HG02970 (cell line): ENCODE measurements at regions not wholly inside any gene's neighbourhood (a gene's known extent, or its start where the extent isn't known, plus 50 kb on each side); places are given as distances from the start of the nearest gene placed in this dataset.

Source experiments
- ATAC-seq: cut with Tn5 transposase; IDR thresholded peaks from one replicate; pipeline ENCODE4 v1.9.1; 2021; ENCODE audit warnings: mild to moderate bottlenecking, moderate library complexity, moderate number of reproducible peaks; ENCODE audit not compliant: unreplicated experiment, low FRiP score

DNA sequence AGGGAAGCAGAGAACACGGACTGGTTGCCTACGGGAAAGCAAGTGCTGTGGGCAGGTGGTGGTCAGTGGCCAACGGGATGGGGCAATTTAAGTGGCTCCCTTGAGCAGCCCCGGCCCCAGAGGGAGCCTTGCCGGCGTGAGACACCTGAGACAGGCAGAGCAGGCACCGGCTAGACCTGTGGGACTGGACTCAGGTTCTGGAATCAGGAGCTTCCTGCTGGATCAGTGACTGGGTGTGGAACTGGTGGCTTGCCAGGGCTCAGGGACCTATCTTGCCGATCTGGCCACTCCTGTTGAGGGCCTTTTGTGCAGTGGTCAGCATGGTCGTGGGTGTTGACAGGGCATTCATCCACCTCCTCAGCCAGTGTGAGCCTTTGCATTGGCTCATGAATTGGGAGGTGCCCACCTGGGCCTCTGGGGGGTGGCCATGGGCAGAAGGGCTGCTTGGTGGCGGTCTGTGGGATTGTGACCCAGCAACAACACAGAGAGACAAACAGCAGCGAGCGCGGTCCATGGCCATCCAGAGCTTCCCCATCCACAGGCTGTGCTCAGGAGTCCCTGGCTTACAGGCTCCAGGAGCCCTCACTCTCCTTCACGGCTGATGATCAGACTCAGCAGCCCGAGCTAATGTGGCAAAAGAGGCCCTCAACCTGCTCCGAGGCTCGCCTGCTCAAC lies 85.4 kb upstream of the ZNF516 start:
- no peak for ATAC-seq

DNA sequence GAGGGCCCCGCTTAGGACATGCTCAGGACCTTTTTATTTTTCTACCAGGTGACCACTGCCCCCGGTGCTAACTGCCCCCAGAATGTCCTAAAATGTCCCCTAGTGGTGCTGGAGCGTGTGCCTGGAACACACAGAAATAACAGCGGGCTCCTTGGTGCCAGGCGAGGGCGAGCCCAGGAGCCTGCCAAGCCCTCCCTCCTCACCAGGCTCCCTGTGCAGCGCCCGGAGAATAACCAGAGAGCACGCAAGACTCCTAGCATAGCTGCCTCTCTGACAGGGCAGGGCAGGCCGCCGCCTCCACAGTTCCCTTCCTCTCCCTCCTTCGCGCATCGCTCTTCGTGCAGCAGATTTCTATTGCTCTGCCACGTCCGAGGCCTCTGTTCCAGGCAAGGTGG lies 84.3 kb upstream of the ZNF516 start:
- no peak for ATAC-seq

DNA sequence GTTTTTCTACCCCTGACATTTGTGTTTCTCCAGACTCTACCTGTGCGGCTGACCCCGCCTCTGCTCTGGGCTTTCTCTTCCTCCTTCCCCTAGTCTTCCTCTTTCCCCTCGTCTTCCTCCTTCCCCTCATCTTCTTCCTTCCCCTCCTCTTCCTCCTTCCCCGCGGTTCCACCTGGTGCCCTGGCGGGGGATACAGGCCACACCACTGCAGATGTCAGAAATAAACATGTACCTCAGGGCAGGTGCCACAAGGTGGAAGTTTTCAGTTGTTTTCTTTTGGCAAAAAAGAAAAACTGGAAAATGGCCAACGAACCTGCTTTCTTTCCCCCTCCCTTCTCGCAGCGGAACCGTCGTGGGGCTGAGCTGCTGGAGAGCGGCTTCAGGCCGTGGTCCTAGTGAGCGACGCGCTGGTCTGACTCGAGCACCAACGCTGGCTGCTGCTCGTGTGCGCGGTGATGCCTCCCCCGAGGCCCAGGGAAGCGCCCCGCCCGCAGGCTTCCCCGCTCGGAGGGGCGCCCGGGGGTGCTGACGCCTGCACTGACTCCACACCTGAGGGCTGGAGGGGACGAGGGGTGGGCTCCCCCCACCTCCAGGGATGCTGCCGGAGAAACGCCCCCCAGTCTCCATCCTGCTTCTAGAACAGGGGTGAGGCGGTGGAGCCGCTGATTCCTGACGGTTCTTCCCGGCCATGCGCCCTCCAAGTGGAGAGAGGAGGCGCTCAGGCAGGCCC lies 83.7 kb upstream of the ZNF516 start:
- ATAC-seq = no peak

DNA sequence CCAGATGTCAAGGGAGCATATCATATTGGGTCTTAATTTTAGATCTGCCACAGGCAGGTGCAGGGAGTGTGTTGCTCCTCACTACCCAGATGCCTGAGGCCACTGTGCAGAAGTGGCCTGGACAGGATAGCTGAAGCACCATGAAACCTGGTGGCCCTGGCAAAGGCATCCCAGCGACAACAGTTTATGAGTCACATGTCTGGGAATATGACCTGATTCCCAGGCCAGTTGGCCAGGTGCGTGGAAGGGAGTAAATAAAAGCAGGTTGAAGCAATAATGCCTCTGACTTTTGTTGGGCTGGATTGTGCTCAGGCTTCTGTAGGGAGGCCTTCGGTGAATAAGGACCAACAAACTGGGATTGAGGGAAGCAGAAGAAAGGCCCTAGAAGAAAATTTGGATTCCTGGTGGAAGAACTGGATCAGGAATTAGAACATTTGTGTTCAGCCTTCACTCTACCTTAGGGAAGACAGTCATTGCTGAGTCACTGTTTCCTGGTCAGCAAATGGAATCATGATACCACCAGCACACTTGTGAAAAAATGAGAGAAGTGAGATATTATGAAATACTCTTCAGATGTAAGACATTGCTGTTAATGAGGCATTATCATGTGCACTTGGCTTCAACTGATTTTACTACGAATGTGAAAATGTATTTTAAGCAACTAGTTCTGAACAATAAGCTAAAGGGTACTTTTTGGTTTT lies 78.4 kb upstream of the ZNF516 start:
- ATAC-seq = no peak

DNA sequence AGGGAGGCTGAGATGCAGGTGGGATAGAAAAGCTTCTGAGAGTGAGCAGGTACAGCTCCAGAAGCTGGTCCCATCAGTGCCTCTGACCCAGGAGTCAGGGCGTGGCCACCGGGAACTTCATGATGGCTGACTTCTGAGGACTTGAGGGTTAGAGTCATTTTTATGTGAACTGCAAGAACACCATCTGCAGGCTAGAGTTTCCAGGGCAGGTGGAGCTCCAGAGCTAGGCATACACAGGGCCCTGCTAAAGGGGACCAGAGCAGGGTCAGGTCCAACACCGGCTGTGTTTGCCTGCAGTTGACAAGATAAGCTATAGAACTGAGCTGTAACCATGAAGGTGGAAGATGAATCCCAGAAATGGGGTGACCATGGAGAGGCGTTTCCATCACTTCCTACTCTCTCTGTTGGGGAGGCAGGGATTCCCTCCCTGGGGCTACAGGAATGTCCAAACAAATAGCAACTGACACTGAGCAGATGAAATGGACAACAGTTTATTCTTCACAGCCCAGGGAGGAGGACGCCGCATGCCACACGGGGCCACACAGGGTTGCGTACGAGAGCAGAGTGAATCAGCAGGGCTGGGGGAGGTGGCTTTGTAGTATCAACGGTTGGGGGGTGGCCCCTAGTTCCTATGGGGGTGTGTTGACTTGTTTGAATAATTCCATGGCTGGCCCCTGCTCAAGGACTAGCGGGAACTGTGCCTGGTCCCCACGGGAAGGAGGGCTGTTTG lies 77.6 kb upstream of the ZNF516 start:
- no peak for ATAC-seq

DNA sequence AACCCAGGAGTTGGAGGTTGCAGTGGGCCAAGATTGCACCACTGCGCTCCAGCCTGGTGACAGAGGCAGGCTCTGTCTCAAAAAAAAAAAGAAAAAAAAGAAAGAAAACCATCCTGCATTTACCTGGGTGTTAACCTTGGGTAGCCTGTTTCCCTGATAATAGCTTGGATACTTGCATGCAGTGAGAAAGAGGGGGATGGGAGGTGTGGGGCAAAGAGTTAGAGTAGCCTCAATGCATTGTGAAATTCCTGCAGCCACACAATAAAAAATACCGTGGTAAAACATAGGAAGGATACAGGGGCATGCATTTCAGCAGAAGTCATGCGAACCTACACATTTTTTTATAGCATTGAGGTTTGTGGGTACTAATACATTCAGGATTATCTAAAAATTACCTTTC lies 76.6 kb upstream of the ZNF516 start:
- no peak for ATAC-seq

DNA sequence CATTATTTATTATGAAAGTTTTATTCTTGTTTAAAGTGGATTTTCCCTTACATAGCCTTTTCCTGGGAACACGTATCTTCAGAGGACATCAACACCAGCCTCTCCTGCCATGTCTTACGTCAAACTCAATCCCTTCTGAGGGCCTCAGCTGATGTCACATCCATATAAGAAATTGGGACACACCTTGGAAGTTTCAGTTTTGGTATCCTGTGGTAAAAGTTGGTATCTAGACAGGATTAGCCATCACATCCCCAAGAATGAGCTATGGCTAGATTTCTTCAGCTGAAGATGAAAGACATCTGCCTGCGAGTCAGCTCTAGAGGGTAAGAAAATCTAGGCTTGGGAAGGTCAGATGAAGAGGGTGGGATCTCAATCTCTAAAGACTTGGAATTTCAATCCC lies 75.8 kb upstream of the ZNF516 start:
- no peak for ATAC-seq

DNA sequence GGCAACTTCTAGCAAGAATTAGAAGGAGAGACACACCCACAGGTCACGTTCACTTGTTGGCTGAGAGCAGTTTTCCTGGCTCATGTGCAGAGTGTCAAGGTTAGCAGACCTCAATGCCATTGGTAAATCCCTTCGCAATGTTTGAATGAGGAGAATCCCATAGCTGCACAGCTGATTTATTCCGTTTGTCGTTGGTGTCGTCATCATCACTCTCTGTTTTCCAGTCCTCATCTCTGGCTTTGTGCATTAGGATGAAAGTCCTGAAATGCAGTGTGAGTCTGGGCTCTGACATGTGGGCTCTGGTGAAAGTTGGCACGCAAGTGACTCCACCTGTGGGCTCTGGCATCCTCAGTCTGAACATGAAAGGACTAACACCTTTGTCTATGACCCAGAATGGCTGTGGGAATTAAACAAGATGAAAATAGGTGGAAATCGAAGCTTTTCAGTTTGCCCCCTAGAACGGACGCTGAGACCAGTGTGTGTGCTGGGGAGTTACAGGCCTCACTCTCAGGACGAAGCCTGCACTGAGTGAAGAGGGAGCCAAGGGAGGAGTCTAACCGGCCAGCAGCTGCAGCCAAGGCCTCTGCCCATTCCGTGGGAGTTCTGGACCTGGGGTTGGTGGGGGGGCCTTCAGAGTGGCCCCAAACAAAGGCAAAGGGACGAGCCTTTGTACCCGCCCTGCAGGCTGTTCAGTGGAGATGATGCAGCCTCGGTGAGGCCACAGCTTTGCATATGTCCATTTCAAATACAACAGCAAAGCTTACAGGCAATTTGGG lies 74.8 kb upstream of the ZNF516 start:
- ATAC-seq = no peak

DNA sequence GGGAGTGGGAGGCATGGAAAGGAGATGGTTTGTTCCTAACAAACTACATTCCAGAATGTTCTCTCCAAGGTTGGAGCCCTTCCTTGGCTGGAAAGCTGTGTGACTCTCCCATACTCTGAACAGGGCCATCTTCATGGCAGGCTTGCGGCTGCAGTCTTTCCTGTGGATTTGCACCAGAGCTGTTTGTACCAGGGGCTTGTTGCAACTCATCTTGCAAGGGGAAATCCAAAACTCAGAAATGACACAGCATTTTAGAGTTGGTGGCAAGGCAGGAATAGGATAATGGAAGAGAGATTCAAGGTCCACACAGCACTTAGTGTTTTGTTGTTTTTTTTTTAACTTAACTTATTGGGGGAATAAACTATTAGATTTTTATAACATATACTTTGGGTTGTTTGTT lies 73.7 kb upstream of the ZNF516 start:
- ATAC-seq = no peak

DNA sequence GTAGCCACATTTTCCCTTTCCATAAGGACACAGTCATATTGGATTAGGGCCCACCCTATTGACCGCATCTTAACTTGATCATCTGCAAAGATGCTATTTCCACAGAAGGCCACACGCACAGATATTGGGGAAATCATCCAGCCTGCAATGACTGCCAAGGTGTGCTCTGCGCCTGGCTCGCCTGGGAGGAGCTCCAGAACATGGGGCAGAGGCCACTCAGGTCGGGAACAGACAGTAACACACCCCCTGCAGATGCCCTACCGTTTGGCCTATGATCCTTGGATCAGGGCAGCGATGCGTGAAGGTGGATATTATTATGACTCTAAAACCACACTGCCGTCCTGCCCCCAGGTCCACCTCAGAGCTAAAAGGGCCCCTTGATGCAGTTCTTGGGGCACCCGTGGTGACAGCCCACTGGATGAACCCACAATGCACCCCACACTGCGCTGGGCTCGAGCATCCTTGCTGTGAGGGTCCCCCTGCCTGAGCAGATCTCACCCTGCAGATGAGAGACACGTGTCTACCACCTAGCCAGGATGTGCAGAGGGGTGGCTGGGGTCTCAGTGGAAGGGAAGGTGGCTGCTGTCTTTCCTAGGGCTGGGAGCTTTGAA lies 72.9 kb upstream of the ZNF516 start:
- no peak for ATAC-seq

DNA sequence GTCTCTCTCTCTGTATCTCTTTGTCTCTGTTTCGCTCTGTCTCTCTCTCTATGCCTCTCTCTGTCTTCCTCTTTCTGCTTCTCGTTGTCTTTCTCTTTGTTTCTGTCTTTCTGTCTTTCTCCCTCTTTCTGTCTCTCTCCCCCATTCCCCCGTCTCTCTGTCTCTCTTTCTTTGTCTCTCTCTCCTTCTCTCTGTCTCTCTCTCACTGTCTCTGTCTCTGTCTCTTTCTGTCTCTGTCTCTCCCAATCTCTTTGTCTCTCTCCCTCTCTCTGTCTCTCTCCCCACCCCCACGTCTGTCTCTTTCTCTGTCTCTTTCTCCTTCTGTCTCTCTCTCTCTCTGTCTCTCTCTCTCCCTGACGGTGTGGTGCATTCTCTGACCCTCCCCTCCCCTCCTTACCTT lies 71.9 kb upstream of the ZNF516 start:
- no peak for ATAC-seq

DNA sequence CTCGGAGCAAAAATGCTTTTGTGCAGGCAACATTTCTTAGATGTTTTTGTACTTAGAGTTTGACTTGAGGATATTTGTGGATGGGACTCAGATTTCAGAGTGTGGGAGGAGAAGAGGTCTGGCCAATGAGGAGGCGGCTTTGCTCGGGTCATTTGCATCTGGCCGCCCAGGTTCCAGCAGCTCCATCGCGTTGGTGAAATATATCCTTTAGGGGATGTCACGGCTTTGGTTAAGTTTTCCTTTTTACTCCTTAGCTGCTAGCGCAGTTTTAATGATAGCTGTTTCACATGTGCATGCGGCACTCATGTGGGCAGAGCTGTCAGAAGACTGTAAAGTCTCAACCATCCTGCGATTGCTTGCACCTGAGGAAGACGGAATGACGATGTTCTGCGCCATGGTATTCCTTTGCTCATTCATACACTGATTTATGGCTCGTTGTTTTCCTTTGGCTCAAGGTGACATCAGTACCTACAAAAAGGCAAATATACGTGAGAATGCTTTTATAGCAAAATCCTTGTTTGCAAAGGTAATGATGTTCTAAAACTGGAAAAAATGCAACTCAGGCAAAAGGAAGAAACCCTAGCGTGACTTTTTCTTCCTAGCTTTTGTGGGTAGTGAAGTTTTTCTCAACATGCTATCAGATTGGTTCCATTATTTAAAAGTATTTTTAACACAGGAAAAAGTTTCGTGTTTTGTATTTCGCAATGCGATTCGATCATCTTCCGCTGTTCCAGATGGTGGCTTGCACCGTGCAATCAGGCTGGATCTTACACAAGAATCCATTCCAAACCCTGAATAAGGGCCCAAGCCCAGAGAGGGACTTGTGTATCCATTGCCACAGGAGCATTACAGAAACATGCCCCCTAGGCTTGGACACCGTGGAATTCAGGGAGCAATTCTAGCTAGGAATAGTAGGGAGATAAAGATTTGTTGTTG lies 70.5 kb upstream of the ZNF516 start:
- no peak for ATAC-seq

DNA sequence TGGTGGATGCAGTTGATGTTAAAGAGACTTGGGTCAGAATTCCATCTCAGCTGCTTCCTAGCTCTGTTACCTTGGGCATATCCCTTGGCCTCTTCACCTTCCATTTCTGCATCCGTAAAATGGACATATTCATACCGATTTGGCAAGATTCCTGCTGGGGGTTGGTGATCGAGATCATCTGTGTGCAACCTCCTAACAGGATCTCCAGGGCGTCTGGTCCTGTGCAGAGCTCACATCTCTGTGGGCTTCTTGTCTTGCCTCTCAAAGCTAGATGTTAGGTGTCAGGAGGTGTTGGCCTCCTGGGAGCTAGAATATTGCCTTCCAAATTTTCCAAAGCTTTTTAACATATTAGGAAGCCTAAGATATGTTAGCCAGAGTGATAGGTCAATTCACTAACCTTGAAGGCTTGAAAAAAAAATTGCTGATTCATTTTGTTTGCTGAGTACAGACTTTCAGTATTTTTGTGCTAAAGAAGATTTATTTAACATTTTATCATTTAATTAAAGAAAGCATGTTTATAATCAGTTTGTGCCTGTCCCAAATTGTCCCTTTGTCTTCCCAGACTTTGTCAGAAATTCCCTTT lies 69.7 kb upstream of the ZNF516 start:
- ATAC-seq = no peak

DNA sequence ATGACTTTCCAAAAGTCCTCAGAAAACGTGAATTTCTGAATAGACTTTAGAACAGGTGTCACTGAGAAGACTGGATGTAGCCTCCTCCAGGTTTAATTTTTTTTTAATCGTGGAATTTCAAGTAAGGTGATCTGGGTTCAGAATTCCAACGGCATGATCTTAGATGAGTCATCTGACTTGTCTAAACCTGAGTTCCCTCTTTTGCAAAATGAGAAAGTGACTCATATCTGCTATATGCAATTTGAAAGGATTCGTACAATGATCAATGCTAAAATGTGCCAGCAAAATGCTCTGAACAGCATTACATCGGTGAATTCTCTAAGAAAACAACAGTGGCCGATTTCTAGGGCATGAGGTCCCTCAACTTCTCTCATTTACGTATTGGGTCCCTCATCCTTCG lies 69.1 kb upstream of the ZNF516 start:
- ATAC-seq = no peak

DNA sequence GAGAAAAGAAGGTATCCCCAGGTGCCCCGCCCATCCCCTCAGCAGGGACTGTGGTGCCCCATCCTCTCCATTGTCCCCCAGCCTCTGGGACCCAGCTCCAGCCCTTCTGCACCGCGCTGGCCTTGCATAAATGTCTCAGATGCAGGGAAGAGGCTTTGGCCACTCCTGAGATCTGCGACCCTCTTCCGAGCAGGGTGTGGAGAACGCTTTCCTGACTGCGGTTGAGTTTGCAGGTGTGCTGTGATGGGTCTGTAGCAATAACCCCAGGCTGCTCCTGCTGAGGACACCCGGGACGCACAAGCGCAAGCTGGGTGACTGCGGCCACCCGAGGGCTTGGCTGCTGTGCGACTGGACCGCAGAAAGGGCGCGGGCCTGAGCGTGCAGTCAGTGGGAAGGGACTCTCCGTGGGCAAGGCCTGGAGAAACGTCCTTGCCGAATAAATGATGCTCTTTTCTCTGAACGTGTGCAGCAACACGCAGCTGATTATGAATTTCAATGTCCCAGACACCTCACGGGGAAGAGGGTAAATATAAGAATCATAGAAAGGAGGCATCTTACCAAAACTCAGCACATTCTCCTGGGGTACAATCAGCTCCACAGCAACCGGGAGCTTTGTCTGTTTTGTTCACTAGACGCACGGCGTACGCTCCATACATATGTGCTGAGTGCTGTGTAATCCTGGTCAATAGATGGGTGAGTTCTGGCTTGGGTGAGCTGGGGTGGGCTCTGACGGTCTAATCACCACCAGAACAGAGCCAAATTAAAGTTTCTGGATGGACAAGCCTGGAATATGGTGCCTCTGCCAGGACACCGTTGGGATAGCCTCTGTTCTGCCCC lies 67.5 kb upstream of the ZNF516 start:
- no peak for ATAC-seq

DNA sequence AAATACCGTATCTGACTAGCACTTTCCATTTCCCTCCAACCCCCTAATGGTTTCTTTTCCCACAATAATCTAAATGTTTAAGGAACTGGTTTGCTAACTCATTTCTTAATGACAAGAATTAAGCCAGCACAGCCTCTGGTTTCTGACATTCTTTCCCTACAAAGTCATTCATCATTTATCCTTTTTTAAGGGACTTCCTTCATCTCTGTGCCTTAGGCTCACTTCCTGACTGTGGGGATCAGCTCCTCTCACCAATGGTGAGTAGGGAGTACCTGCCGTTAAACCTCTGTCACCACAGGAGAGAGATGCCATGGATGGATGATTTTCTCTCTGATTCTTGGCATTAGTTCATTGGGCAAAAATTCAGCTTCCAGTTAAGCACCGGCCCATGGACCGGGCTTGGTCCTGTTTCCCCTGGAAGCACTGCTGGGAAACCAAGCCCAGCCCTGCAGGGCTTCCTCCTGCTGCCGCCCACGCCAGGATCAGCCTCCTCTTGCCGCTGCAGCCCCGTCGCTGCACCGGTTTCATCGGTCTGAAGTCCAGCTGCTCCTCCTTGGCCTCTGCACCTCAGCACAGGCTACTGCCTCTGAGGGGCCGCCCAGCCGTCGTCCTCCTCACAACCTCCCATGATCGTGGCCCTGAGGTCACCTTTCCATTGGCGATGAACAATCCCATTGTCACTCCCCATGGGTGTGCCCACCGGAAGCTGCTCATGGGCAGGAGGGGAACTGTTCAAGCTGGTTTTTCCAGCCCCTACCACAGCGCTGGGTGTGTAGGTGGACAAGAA lies 64.0 kb upstream of the ZNF516 start:
- ATAC-seq = no peak

DNA sequence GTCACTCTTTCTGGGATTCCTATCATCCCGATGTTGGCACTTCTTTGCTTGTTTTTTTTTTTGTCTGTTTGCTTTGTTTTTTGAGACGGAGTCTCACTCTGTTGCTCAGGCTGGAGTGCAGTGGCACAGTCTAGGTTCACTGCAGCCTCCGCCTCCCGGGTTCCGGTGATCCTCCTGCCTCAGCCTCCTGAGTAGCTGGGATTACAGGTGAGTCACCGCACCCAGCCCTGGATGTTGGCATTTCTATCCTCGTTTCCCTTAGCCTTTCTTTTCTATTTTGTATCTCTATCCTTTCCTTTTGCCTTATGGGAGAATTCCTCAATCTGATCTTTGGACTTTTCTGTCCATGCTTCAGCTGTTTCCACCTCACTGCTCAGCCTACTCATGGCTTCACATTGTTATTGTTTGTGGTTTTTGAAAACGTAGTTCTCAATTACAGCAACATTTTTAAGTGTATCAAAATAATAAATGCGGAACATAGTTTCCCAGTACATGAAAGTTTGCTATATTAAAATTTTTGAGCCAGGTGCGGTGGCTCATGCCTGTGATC lies 62.1 kb upstream of the ZNF516 start:
- no peak for ATAC-seq
